ENCODE measurements at regions not wholly inside any gene's neighbourhood (a gene's known extent, or its start where the extent isn't known, plus 50 kb on each side); places are given as distances from the start of the nearest gene placed in this dataset.

- ATAC-seq (peak; percentile 42), DNase-seq (no peak)
- intact Hi-C loops (cut with micrococcal nuclease) = no loop called here
Observed at GRCh38 chr5:57853929-57854697, 371.5 kb upstream of the ACTBL2 start.

GRCh38 chr5:57850109-57850508 lies 367.5 kb upstream of the ACTBL2 start:
- no peak for DNase-seq
- intact Hi-C loops (cut with micrococcal nuclease) = no loop called here

GRCh38 chr5:57845025-57845424 lies 362.4 kb upstream of the ACTBL2 start:
- intact Hi-C loops (cut with micrococcal nuclease) = no loop called here
- DNase-seq (no peak), ATAC-seq (no peak)

More at GRCh38 chr5:57850109-57850508, 367.5 kb upstream of the ACTBL2 start:
- no peak for ATAC-seq

- DNase-seq (peak; percentile 39), ATAC-seq (peak; percentile 68)
- intact Hi-C loops (cut with micrococcal nuclease) = no loop called here
Observed at GRCh38 chr5:57844410-57844809, 361.8 kb upstream of the ACTBL2 start.

- intact Hi-C loops (cut with micrococcal nuclease) = no loop called here
- no peak for ATAC-seq
Observed at GRCh38 chr5:57843059-57843367, 360.4 kb upstream of the ACTBL2 start.

GRCh38 chr5:57842364-57843058 lies 359.9 kb upstream of the ACTBL2 start:
- ATAC-seq = no peak
- DNase-seq = no peak
- intact Hi-C loops (cut with micrococcal nuclease) = no loop called here

More at GRCh38 chr5:57843059-57843367, 360.4 kb upstream of the ACTBL2 start:
- DNase-seq = no peak

GRCh38 chr5:57841676-57842363 lies 359.2 kb upstream of the ACTBL2 start:
- DNase-seq (no peak), ATAC-seq (peak; percentile 71)
- intact Hi-C loops (cut with micrococcal nuclease) = no loop called here

- DNase-seq (no peak), ATAC-seq (no peak)
- intact Hi-C loops (cut with micrococcal nuclease) = no loop called here
Observed at GRCh38 chr5:57839437-57840079, 356.9 kb upstream of the ACTBL2 start.

GRCh38 chr5:57839025-57839424 lies 356.4 kb upstream of the ACTBL2 start:
- DNase-seq = no peak
- ATAC-seq = no peak
- intact Hi-C loops (cut with micrococcal nuclease) = no loop called here

- DNase-seq = no peak
- no peak for ATAC-seq
- intact Hi-C loops (cut with micrococcal nuclease) = no loop called here
Observed at GRCh38 chr5:57836921-57837320, 354.3 kb upstream of the ACTBL2 start.

- intact Hi-C loops (cut with micrococcal nuclease) = no loop called here
- DNase-seq (no peak), ATAC-seq (no peak)
Observed at GRCh38 chr5:57836331-57836730, 353.7 kb upstream of the ACTBL2 start.

- no peak for ATAC-seq
- intact Hi-C loops (cut with micrococcal nuclease) = no loop called here
Observed at GRCh38 chr5:57834829-57835608, 352.4 kb upstream of the ACTBL2 start.

GRCh38 chr5:57833489-57833888 lies 350.9 kb upstream of the ACTBL2 start:
- intact Hi-C loops (cut with micrococcal nuclease) = no loop called here
- ATAC-seq = no peak

More at GRCh38 chr5:57834829-57835608, 352.4 kb upstream of the ACTBL2 start:
- DNase-seq = no peak

GRCh38 chr5:57832875-57833274 lies 350.3 kb upstream of the ACTBL2 start:
- intact Hi-C loops (cut with micrococcal nuclease) = no loop called here
- no peak for ATAC-seq

More at GRCh38 chr5:57833489-57833888, 350.9 kb upstream of the ACTBL2 start:
- DNase-seq = no peak

GRCh38 chr5:57831932-57832331 lies 349.3 kb upstream of the ACTBL2 start:
- DNase-seq (no peak), ATAC-seq (no peak)
- intact Hi-C loops (cut with micrococcal nuclease) = no loop called here

More at GRCh38 chr5:57832875-57833274, 350.3 kb upstream of the ACTBL2 start:
- no peak for DNase-seq

GRCh38 chr5:57831090-57831489 lies 348.5 kb upstream of the ACTBL2 start:
- intact Hi-C loops (cut with micrococcal nuclease) = no loop called here
- DNase-seq (no peak), ATAC-seq (no peak)

GRCh38 chr5:57828221-57828620 lies 345.6 kb upstream of the ACTBL2 start:
- no peak for DNase-seq
- intact Hi-C loops (cut with micrococcal nuclease) = no loop called here
- ATAC-seq = no peak

- ATAC-seq (no peak), DNase-seq (no peak)
- intact Hi-C loops (cut with micrococcal nuclease) = no loop called here
Observed at GRCh38 chr5:57825031-57825686, 342.5 kb upstream of the ACTBL2 start.

Data from left ventricle myocardium superior (tissue), 1 donor.